B cell (primary cell): ENCODE measurements at regions not wholly inside any gene's neighbourhood (a gene's known extent, or its start where the extent isn't known, plus 50 kb on each side); places are given as distances from the start of the nearest gene placed in this dataset.
"Not testable (repeated sequence)": the region's sequence is repeated elsewhere in the genome, so short reads cannot be mapped to it uniquely, and the experiment has no call there.

Experiments used
- ATAC-seq: fragments of 200-7000 bp; cut with Tn5 transposase; one replicate; pipeline ENCODE4 v1.10.0; 2021; ENCODE audit warnings: low read depth, mild to moderate bottlenecking, moderate number of reproducible peaks, moderate library complexity
- CTCF ChIA-PET: fragments of 350-600 bp; sonication (Branson Sonifier 250); formaldehyde crosslinking; loops from one replicate; lab custom pipeline; 2021; ENCODE audit warnings: antibody characterized with exemption, inconsistent platforms; lab: Charles Lee
- POLR2A ChIA-PET: fragments of 350-600 bp; sonication (Branson Sonifier 250); formaldehyde crosslinking; loops from one replicate; lab custom pipeline; 2021; ENCODE audit warnings: antibody characterized with exemption; lab: Charles Lee
- DNase-seq: peaks from one replicate; pipeline ENCODE4 v3.0.0; 2013
- H2AFZ ChIP-seq: 2 replicates; pipeline ENCODE4 v1.6.1; 2012; ENCODE audit warnings: mild to moderate bottlenecking, low read depth, low read length; ENCODE audit not compliant: insufficient read depth, poor library complexity, severe bottlenecking
- H3K27ac ChIP-seq, 2 donors: 1 replicate in 1 of 2; 2 replicates in 1 of 2; pipeline ENCODE4 v1.5.1; 2012 to 2013; ENCODE audit warnings: low read length in 2 of 2, mild to moderate bottlenecking in 2 of 2, moderate library complexity in 1 of 2
- H3K27me3 ChIP-seq, 4 experiments: fragments of 200-600 bp in 1 of 4; sonication (generic) in 1 of 4; replicated peaks in 1 of 4; 1 replicate in 2 of 4; 2 replicates in 2 of 4; pipeline versions ENCODE4 v1.6.1 to v1.7.0; 2013 to 2016; ENCODE audit warnings: low read length in 3 of 4, mild to moderate bottlenecking in 2 of 4, mixed read lengths in 1 of 4, moderate library complexity in 1 of 4; ENCODE audit not compliant: insufficient read depth in 4 of 4, control insufficient read depth in 3 of 4; ENCODE audit errors: control extremely low read depth in 1 of 4
- H3K36me3 ChIP-seq, 2 experiments: replicated peaks in 1 of 2; 1 replicate in 1 of 2; 2 replicates in 1 of 2; pipeline versions ENCODE4 v1.6.1 to v1.7.1; 2013; ENCODE audit warnings: low read length in 1 of 2; ENCODE audit not compliant: insufficient read depth in 2 of 2, control insufficient read depth in 1 of 2; ENCODE audit errors: control extremely low read depth in 1 of 2, extremely low read depth in 1 of 2
- H3K4me1 ChIP-seq, 2 donors: fragments of 200-600 bp in 1 of 2; sonication (generic) in 1 of 2; 1 replicate in 1 of 2; 2 replicates in 1 of 2; pipeline versions ENCODE4 v1.5.1 to v1.6.1; 2013 to 2017; ENCODE audit warnings: low read length in 2 of 2; ENCODE audit not compliant: control insufficient read depth in 2 of 2, insufficient read depth in 2 of 2
- H3K4me2 ChIP-seq: replicated peaks from 2 replicates; pipeline ENCODE3; 2012; ENCODE audit warnings: mild to moderate bottlenecking, low read depth, low read length; ENCODE audit not compliant: poor library complexity, severe bottlenecking
- H3K4me3 ChIP-seq, 5 experiments: fragments of 200-600 bp in 1 of 5; sonication (generic) in 1 of 5; 1 replicate in 3 of 5; 2 replicates in 2 of 5; pipeline versions ENCODE4 v1.5.1 to v1.7.0; 2011 to 2016; ENCODE audit warnings: low read length in 4 of 5, mild to moderate bottlenecking in 4 of 5, low read depth in 2 of 5, control low read depth in 1 of 5, moderate library complexity in 1 of 5; ENCODE audit not compliant: insufficient read depth in 1 of 5; ENCODE audit errors: control extremely low read depth in 1 of 5, extremely low read depth in 1 of 5
- H3K79me2 ChIP-seq: fragments of 200-600 bp; sonication (generic); one replicate; pipeline ENCODE4 v1.6.0; 2016; ENCODE audit warnings: low read length; ENCODE audit not compliant: control insufficient read depth, insufficient read depth
- H3K9ac ChIP-seq: fragments of 200-600 bp; sonication (generic); 2 replicates; pipeline ENCODE4 v1.6.1; 2017; ENCODE audit warnings: mild to moderate bottlenecking, low read length, moderate library complexity
- H3K9me3 ChIP-seq, 3 donors: one replicate each; pipeline versions ENCODE4 v1.6.1 to v1.7.1; 2013; ENCODE audit warnings: low read length in 2 of 3; ENCODE audit not compliant: control insufficient read depth in 2 of 3, insufficient read depth in 1 of 3; ENCODE audit errors: control extremely low read depth in 1 of 3
- H4K20me1 ChIP-seq: 2 replicates; pipeline ENCODE4 v1.6.0; 2012; ENCODE audit warnings: mild to moderate bottlenecking, low read length; ENCODE audit not compliant: insufficient read depth, control insufficient read depth, poor library complexity, severe bottlenecking
- H3K27ac Mint-ChIP-seq: one replicate; pipeline ENCODE4 v1.8.0; 2021; ENCODE audit warnings: mixed read lengths
- H3K27me3 Mint-ChIP-seq: one replicate; pipeline ENCODE4 v1.8.0; 2021; ENCODE audit warnings: mixed read lengths
- H3K4me1 Mint-ChIP-seq: one replicate; pipeline ENCODE4 v1.8.0; 2021; ENCODE audit warnings: mixed read lengths
- H3K4me3 Mint-ChIP-seq: one replicate; pipeline ENCODE4 v1.8.0; 2021; ENCODE audit warnings: mixed read lengths
- H3K9me3 Mint-ChIP-seq: one replicate; pipeline ENCODE4 v1.8.0; 2022; ENCODE audit warnings: mixed read lengths; ENCODE audit not compliant: insufficient read depth
- CTCF ChIP-seq: fragments of 200-600 bp; IDR thresholded peaks from one replicate; pipeline ENCODE4 v1.8.0; 2022; ENCODE audit warnings: antibody characterized with exemption, mild to moderate bottlenecking
- EZH2 ChIP-seq: IDR thresholded peaks from 2 replicates; pipeline ENCODE4 v1.6.1; 2012; ENCODE audit warnings: borderline replicate concordance, low read depth, mild to moderate bottlenecking, moderate library complexity, low read length; ENCODE audit not compliant: insufficient read depth, poor library complexity, severe bottlenecking
- WGBS: methylation state at CpG from one replicate; pipeline ENCODE4 v1.1.5; 2013; ENCODE audit warnings: missing lambda C conversion rate; ENCODE audit not compliant: insufficient coverage; 5-methylcytosine and 5-hydroxymethylcytosine counted together
- intact Hi-C: fragments of 100-400 bp; cut with micrococcal nuclease; formaldehyde crosslinking; loops from one replicate; pipeline ENCODE4 v1.10.0; 2022

GRCh38 chr9:34862836-34863235, 95.2 kb upstream of the PHF24 start:
- no peaks in the 10 kb centered on the region for H4K20me1 ChIP-seq
- no peaks in the 10 kb centered on the region for H3K4me1 Mint-ChIP-seq
- no peak overlapping the region for H2AFZ ChIP-seq
- peaks cover 13% of the 10 kb centered on the region for H3K9me3 Mint-ChIP-seq
- H3K27ac Mint-ChIP-seq: no peak overlapping the region
- ChIA-PET CTCF (no interaction called here), POLR2A (no interaction called here)
- no peak overlapping the region for H3K4me3 Mint-ChIP-seq
- DNase-seq: no peak
- no peak overlapping the region for H3K9ac ChIP-seq
- no peak overlapping the region for H3K27ac ChIP-seq
- intact Hi-C loops: no loop called here
- no peaks in the 10 kb centered on the region for H3K36me3 ChIP-seq
- H3K4me2 ChIP-seq: no peak overlapping the region
- no peak for TF ChIP-seq EZH2
- no peak for TF ChIP-seq CTCF
- ATAC-seq: no peak
- no peaks in the 10 kb centered on the region for H3K79me2 ChIP-seq
- H3K4me1 ChIP-seq: no peaks in the 10 kb centered on the region
- H3K27me3 Mint-ChIP-seq: peaks cover 30% of the 10 kb centered on the region
- H3K27me3 ChIP-seq: peaks cover 0 to 25% (median 5%) of the 10 kb centered on the region in 4 experiments
- peaks cover 0 to 31% (median 9%) of the 10 kb centered on the region in 3 donors for H3K9me3 ChIP-seq
- no peak overlapping the region for H3K4me3 ChIP-seq

- Mint-ChIP-seq H3K4me1 (no peaks in the 10 kb centered on the region), H3K27ac (no peak overlapping the region), H3K27me3 (peaks cover 30% of the 10 kb centered on the region), H3K4me3 (no peak overlapping the region), H3K9me3 (peaks cover 13% of the 10 kb centered on the region)
- H2AFZ ChIP-seq: no peak overlapping the region
- H3K79me2 ChIP-seq: no peaks in the 10 kb centered on the region
- peaks cover 0 to 29% (median 5%) of the 10 kb centered on the region in 4 experiments for H3K27me3 ChIP-seq
- ATAC-seq (no peak), DNase-seq (no peak)
- H3K27ac ChIP-seq: no peak overlapping the region
- no peak overlapping the region for H3K9ac ChIP-seq
- 21% methylated on average over 2 of the region's 4 CpGs for WGBS
- TF ChIP-seq EZH2 (no peak), CTCF (no peak)
- no peaks in the 10 kb centered on the region for H4K20me1 ChIP-seq
- H3K36me3 ChIP-seq: no peaks in the 10 kb centered on the region
- ChIA-PET CTCF (no interaction called here), POLR2A (no interaction called here)
- H3K4me2 ChIP-seq: no peak overlapping the region
- H3K4me3 ChIP-seq: no peak overlapping the region
- no peaks in the 10 kb centered on the region for H3K4me1 ChIP-seq
- H3K9me3 ChIP-seq: peaks cover 0 to 37% (median 14%) of the 10 kb centered on the region in 3 donors
- intact Hi-C loops: no loop called here
Measured at GRCh38 chr9:34862043-34862442, 96.0 kb upstream of the PHF24 start.

- peaks cover 24% of the 10 kb centered on the region for H3K27me3 Mint-ChIP-seq
- H3K27ac ChIP-seq, intact Hi-C loops, POLR2A ChIA-PET, CTCF ChIA-PET, H3K27me3 ChIP-seq, H3K9ac ChIP-seq, H3K4me1 ChIP-seq, H3K27ac Mint-ChIP-seq, ATAC-seq, H2AFZ ChIP-seq, H3K79me2 ChIP-seq, H3K4me3 ChIP-seq, H4K20me1 ChIP-seq, H3K4me3 Mint-ChIP-seq, H3K4me2 ChIP-seq, DNase-seq, H3K4me1 Mint-ChIP-seq, H3K36me3 ChIP-seq, H3K9me3 Mint-ChIP-seq: not testable (repeated sequence)
- peaks cover 0 to 28% (median 21%) of the 10 kb centered on the region in 3 donors for H3K9me3 ChIP-seq
Measured at GRCh38 chr9:34855016-34855415, 103.1 kb upstream of the PHF24 start.
